GM18861 (cell line): ENCODE measurements at regions not wholly inside any gene's neighbourhood (a gene's known extent, or its start where the extent isn't known, plus 50 kb on each side); places are given as distances from the start of the nearest gene placed in this dataset.
A peak's percentile ranks its signal among the peaks of the same experiment; 100 is the strongest.

ENCODE experiments used
- ATAC-seq: cut with Tn5 transposase; IDR thresholded peaks from one replicate; pipeline ENCODE4 v1.9.1; 2021; ENCODE audit not compliant: unreplicated experiment

GRCh38 chr1:4267381-4268261, 367.5 kb upstream of the C1orf174 start:
- ATAC-seq, result peak; percentile 94

DNA sequence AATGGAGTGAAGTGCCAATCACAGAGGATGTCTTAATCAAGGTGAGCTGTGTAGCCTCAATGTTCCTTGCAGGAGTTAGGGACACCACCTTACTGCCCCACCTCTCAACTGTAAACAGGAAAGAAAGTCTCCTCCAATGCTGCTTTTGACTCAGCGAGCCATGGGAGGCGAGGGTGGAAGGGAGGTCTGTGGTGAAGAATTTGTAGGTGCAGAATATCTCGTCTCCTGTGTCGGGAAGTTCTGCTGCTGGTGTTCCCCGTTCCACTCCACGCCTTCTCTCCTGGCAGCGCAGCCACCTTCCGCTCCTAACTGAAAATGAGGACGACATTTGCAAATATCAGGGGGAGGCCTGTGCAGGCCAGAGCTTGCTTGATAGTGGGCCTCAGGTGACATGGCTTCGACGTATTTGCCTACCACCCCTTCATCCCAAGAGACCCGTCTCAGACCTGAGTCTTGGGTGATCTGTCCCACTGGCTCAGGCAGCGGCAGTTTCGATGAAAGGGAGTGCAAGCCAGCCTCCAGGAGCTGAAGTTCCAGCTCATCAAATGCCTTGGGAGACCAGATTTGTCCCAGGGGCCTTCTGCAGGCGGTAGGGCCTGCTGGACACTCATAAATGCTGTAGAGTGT, 368.3 kb upstream of the C1orf174 start:
- ATAC-seq, result no peak

DNA sequence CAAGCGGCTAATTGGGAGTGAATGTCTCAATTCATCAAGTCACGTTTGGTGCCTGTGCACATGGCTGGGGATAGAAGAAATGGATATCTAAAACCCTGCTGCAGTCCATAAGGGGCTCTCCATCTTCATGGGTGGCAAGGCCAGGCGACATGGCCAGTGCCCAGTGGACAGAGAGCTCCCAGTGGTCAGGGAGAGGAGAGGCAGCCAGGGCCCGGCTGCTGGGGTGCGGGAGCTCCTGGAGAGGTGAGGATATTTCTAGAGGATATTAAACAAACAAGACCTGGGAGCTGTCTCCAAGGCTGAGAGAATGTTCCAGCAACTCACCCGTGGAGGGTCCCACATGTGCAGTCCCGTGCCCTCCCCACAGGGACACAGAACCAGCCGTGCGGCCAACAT, 368.8 kb upstream of the C1orf174 start:
- ATAC-seq, result no peak

DNA sequence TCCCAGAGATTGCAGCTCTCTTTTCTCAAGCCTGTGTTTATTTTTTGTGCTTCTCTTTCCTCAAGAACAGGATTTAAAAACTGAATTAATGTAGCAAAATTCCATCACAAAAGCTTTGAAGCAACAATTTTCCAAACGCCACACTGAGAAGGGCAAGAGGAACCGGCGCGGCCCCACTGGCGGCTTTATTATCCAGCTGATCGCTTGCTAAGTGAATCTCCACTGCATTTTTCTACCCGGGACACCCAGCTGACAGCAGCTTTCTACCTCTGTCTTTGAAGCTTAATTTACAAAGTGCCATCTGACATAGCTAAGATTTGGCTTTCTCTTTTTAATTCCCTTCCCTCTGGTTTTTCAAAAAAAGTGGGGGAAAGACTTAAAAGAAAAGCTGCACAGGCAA, 369.3 kb upstream of the C1orf174 start:
- no peak for ATAC-seq

DNA sequence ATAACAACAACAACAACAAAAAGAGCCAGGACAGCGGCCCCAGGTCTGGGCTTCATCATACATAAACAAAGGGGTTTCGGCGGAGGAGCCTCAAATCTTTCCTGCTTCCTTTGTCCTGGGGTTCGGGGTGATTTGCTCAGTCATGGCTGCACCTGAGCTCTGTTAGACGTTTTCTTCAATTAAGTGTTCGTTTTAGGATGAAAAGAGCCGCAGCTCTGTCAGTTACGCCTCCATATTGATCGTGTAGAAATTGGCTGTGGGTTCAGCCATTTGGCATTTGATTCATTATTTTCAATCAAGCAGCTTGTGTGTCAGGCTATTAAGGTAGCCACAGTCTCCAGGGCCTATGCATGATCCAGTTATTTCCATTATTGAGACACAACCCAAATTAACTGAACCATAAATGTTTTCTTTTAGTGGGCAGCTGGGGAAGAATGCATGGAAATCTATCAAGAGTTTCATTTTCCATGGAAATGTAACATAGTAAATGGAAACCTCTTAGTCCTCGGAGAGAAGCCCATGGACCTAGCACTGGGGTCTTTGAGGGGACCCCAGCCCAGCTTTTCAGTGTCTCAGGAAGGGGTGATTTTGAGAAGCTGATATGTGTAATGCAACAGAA, 370.0 kb upstream of the C1orf174 start:
- ATAC-seq, result no peak

DNA sequence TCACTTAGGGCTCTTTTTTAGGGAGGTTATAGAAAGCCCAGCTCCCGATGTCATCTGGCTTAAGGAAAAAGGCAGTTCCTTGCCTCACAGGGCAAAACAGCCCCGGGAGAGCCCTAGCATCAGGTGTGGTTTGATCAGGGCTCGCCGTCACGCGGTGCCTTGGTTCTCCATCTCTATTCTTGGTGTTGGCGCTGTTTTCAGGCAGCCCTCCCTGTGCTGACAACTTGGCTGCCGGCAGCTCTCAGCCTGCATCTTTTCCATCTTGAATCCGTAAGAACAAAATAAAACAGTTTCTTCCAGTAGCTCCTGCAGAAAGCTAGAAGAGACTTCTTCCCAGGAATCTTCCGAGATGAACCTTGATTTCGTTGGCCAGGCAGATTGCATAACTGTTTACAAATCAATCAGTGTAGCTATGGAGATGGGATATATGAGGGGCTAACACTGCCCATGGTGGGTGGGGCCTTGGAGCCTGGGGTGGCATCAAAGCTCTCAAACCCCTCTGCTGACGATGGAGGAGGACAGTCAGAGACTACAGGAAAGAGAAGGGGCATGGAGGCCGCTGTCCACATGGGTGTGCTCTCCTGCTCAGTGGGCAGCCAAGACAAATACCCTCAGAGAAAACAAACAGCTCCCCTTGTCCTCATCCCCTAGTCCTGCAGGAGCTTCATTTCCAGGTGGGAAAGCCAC, 370.7 kb upstream of the C1orf174 start:
- ATAC-seq, result no peak

- no peak for ATAC-seq
These were observed 371.4 kb upstream of the C1orf174 start for GRCh38 chr1:4271338-4271998.

DNA sequence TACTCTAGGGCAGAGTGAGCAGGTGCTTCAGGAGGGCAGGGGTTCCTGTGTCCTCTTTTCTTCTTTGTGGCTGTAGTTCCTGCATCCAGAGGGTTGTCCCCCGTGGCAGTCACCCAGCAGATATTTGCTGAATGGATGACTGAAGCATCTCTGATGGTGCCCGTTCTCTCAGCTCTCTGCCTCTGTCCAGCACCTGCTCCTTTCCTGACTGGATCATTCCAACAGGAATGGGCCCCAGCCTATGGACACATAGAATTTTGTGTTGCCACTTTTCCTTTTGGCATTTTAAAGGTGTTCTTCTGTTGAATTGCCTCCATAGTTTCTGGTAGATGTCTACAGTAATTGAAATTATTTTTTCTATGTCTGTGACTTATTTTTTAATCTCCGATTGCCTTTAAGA, 372.5 kb upstream of the C1orf174 start:
- no peak for ATAC-seq

DNA sequence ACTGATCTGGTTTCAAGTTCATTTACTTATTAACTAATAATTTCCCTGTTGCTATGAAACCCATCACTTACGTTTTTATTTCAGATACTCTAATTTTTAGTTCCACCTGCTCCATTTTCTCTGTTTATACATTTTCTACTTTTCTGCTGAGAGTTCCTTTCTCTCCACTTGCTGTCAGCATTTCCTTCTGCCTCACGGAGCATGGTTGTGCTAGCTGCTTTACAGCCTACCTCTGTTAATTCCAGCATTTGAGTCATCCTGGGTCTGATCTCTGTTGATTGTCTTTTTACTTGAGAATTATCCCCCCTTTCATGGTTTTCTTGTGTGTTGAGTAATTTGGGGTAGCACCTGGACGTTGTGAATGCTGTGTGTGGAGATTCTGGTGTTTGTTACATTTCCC, 373.2 kb upstream of the C1orf174 start:
- ATAC-seq, result no peak

GRCh38 chr1:4273747-4274146, 373.7 kb upstream of the C1orf174 start:
- ATAC-seq, result no peak

GRCh38 chr1:4275083-4275482, 375.0 kb upstream of the C1orf174 start:
- no peak for ATAC-seq

- no peak for ATAC-seq
These were observed 376.2 kb upstream of the C1orf174 start for GRCh38 chr1:4276238-4276637.

GRCh38 chr1:4277598-4277997, 376.8 kb upstream of the AJAP1 start:
- no peak for ATAC-seq

DNA sequence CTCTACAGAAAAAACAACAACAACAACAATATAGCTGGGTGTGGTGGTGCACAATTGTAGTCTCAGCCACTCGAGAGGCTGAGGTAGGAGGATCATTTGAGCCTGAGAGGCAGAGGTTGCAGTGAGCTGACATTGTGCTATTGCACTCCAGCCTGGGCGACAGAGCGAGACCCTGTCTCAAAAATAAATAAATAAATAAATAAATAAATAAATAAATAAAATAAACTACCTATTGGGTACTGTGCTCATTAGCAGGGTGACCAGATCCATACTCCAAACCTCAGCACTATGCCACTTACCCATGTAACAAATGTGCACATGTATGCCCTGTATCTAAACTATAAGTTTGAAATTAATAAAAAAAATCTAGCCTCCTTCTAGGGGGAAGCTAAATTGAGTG, 369.4 kb upstream of the AJAP1 start:
- ATAC-seq, result no peak

- ATAC-seq, result no peak
These were observed 361.5 kb upstream of the AJAP1 start for GRCh38 chr1:4292861-4293260.

DNA sequence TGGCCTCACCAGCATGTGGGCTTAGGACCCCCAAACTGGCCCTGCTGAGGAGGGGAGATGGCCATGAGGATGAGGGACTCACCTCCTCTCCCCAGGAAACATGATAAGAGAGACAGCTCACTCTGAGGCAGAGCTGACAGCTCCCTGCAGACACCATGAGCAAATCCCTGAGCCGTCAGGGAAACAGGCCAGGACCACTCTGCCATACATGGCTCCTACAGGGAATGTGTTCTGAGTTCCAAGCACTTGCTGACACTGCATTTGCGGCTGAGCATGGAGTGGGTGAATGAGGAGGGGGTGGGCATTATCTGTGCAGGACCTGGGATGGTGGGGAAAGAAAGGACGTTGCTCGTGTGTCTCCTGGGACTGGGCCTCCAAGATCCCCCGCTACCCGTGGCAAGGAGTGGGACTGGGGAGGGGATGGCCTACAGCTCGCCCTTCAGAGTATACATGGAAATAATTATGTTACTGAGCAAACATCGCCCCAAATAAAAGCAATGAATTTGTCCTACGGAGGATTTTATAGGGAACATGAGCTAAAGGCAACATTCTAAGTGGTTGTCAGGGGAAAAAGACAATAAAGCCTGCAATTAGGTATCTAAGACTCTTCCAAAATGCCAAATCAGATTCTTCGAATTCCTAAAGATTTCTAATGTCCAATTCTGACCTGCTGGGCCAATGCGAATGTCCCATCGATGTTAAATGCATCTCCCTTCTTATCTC, 355.9 kb upstream of the AJAP1 start:
- ATAC-seq, result no peak

DNA sequence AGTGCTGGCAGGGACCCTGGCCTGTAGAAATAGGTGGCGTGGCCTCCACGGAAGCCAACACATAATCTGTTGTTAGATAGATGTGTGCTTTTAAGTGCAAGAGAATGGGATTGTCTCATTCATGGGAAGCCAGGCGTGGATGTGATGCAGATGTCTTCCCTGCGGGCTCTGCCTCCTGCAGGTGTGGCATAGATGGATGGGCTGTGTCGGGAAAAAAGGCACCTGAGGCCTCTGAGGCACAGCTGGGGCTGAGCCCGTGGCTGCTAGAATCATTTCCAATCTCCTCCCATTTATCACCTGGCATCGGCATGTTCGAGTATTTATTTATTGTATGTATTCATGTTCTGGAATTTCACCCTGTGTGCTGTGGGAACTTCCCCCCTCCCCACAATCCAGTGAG, 353.4 kb upstream of the AJAP1 start:
- ATAC-seq, result no peak

GRCh38 chr1:4303303-4303702, 351.1 kb upstream of the AJAP1 start:
- ATAC-seq, result no peak

GRCh38 chr1:4305526-4306301, 348.7 kb upstream of the AJAP1 start:
- ATAC-seq, result no peak
